WTC11 (cell line): ENCODE measurements at regions not wholly inside any gene's neighbourhood (a gene's known extent, or its start where the extent isn't known, plus 50 kb on each side); places are given as distances from the start of the nearest gene placed in this dataset.

ENCODE experiments used
- ATAC-seq: fragments of 200-7000 bp; cut with Tn5 transposase; 2 replicates; pipeline ENCODE4 v1.10.0; 2021; ENCODE audit warnings: mild to moderate bottlenecking, moderate library complexity
- CTCF ChIA-PET: fragments of 300-600 bp; sonication (Branson Sonifier 250); formaldehyde crosslinking; loops from one replicate; lab custom pipeline; 2021; ENCODE audit warnings: antibody characterized with exemption; lab: Charles Lee
- POLR2A ChIA-PET: fragments of 350-600 bp; sonication (Branson Sonifier 250); formaldehyde crosslinking; loops from one replicate; lab custom pipeline; 2021; ENCODE audit warnings: antibody characterized with exemption; lab: Charles Lee
- DNase-seq: peaks from one replicate; pipeline ENCODE4 v3.0.0; 2021; ENCODE audit warnings: low spot score
- H3K27ac Mint-ChIP-seq: 2 replicates; pipeline ENCODE4 v1.8.0; 2021; ENCODE audit warnings: mixed read lengths
- H3K27me3 Mint-ChIP-seq: 2 replicates; pipeline ENCODE4 v1.8.0; 2021; ENCODE audit warnings: low read depth, mild to moderate bottlenecking, moderate library complexity, mixed read lengths
- H3K36me3 Mint-ChIP-seq: 2 replicates; pipeline ENCODE4 v1.8.0; 2021; ENCODE audit warnings: mixed read lengths
- H3K4me1 Mint-ChIP-seq: 2 replicates; pipeline ENCODE4 v1.8.0; 2022; ENCODE audit warnings: mixed read lengths
- H3K4me3 Mint-ChIP-seq: 2 replicates; pipeline ENCODE4 v1.8.0; 2021; ENCODE audit warnings: mild to moderate bottlenecking, moderate library complexity, mixed read lengths
- H3K9me3 Mint-ChIP-seq: 2 replicates; pipeline ENCODE4 v1.8.0; 2021; ENCODE audit warnings: mixed read lengths
- CREB1 ChIP-seq: sonication (generic); formaldehyde crosslinking; IDR thresholded peaks from 2 replicates; pipeline ENCODE4 v1.8.0; 2023; ENCODE audit warnings: mild to moderate bottlenecking, missing genetic modification reagents
- CREM ChIP-seq: sonication (generic); formaldehyde crosslinking; IDR thresholded peaks from 2 replicates; pipeline ENCODE4 v1.8.1; 2022; ENCODE audit warnings: mild to moderate bottlenecking, missing genetic modification reagents, moderate library complexity
- ELF4 ChIP-seq: sonication (generic); formaldehyde crosslinking; IDR thresholded peaks from 2 replicates; pipeline ENCODE4 v1.8.1; 2022; ENCODE audit warnings: low read depth, mild to moderate bottlenecking, moderate library complexity, missing genetic modification reagents
- FOXP1 ChIP-seq: sonication (generic); formaldehyde crosslinking; IDR thresholded peaks from 2 replicates; pipeline ENCODE4 v1.8.0; 2022; ENCODE audit warnings: missing genetic modification reagents, mild to moderate bottlenecking, moderate library complexity, borderline replicate concordance
- IRF2 ChIP-seq: sonication (generic); formaldehyde crosslinking; IDR thresholded peaks from 2 replicates; pipeline ENCODE4 v1.8.0; 2022; ENCODE audit warnings: low read depth, missing genetic modification reagents, borderline replicate concordance
- MXD4 ChIP-seq: fragments of 250-450 bp; sonication (Bioruptor Pico); IDR thresholded peaks from 2 replicates; pipeline ENCODE4 v1.8.0; 2021; ENCODE audit warnings: mild to moderate bottlenecking, moderate library complexity, borderline replicate concordance
- NFATC4 ChIP-seq: fragments of 250-450 bp; sonication (Bioruptor Pico); IDR thresholded peaks from 2 replicates; pipeline ENCODE4 v1.9.0; 2021; ENCODE audit warnings: mild to moderate bottlenecking
- PRRX2 ChIP-seq: fragments of 250-450 bp; sonication (Bioruptor Pico); IDR thresholded peaks from 2 replicates; pipeline ENCODE4 v1.8.0; 2021; ENCODE audit warnings: mild to moderate bottlenecking
- SMAD3 ChIP-seq: sonication (generic); formaldehyde crosslinking; IDR thresholded peaks from 2 replicates; pipeline ENCODE4 v1.8.0; 2022; ENCODE audit warnings: missing genetic modification reagents, mild to moderate bottlenecking, borderline replicate concordance
- TCF7 ChIP-seq: sonication (generic); formaldehyde crosslinking; IDR thresholded peaks from 2 replicates; pipeline ENCODE4 v1.8.0; 2022; ENCODE audit warnings: mild to moderate bottlenecking, low read depth, missing genetic modification reagents, moderate library complexity
- TEAD4 ChIP-seq: sonication (generic); formaldehyde crosslinking; IDR thresholded peaks from 2 replicates; pipeline ENCODE4 v1.8.0; 2022; ENCODE audit warnings: mild to moderate bottlenecking, missing genetic modification reagents
- TF ChIP-seq, protein P1 (sequence below): sonication (generic); formaldehyde crosslinking; IDR thresholded peaks from 2 replicates; pipeline ENCODE4 v1.8.1; 2022; ENCODE audit warnings: missing genetic modification reagents, borderline replicate concordance
- TF ChIP-seq, protein P2 (sequence below): sonication (generic); formaldehyde crosslinking; IDR thresholded peaks from 2 replicates; pipeline ENCODE4 v1.8.1; 2022; ENCODE audit warnings: low read depth, mild to moderate bottlenecking, moderate library complexity, missing genetic modification reagents, borderline replicate concordance
- TF ChIP-seq, protein P3 (sequence below): fragments of 250-450 bp; sonication (Bioruptor Pico); IDR thresholded peaks from 2 replicates; pipeline ENCODE4 v1.8.0; 2021; ENCODE audit warnings: mild to moderate bottlenecking
- TF ChIP-seq, protein P4 (sequence below): fragments of 250-450 bp; sonication (Bioruptor Pico); conservative IDR thresholded peaks from 2 replicates; pipeline ENCODE4 v1.9.0; 2021; ENCODE audit warnings: mild to moderate bottlenecking
- TF ChIP-seq, protein P5 (sequence below): sonication (generic); formaldehyde crosslinking; IDR thresholded peaks from 2 replicates; pipeline ENCODE4 v1.8.0; 2022; ENCODE audit warnings: mild to moderate bottlenecking, missing genetic modification reagents
- TF ChIP-seq, protein P6 (sequence below): sonication (generic); formaldehyde crosslinking; IDR thresholded peaks from 2 replicates; pipeline ENCODE4 v1.8.1; 2023; ENCODE audit warnings: mild to moderate bottlenecking, missing genetic modification reagents, borderline replicate concordance
- TF ChIP-seq, protein P7 (sequence below): fragments of 250-450 bp; sonication (Bioruptor Pico); IDR thresholded peaks from 2 replicates; pipeline ENCODE4 v1.9.0; 2021; ENCODE audit warnings: mild to moderate bottlenecking, borderline replicate concordance
- TF ChIP-seq, protein P8 (sequence below): fragments of 250-450 bp; sonication (Bioruptor Pico); IDR thresholded peaks from 2 replicates; pipeline ENCODE4 v1.9.0; 2021; ENCODE audit warnings: moderate library complexity, mild to moderate bottlenecking, inconsistent platforms, borderline replicate concordance

DNA sequence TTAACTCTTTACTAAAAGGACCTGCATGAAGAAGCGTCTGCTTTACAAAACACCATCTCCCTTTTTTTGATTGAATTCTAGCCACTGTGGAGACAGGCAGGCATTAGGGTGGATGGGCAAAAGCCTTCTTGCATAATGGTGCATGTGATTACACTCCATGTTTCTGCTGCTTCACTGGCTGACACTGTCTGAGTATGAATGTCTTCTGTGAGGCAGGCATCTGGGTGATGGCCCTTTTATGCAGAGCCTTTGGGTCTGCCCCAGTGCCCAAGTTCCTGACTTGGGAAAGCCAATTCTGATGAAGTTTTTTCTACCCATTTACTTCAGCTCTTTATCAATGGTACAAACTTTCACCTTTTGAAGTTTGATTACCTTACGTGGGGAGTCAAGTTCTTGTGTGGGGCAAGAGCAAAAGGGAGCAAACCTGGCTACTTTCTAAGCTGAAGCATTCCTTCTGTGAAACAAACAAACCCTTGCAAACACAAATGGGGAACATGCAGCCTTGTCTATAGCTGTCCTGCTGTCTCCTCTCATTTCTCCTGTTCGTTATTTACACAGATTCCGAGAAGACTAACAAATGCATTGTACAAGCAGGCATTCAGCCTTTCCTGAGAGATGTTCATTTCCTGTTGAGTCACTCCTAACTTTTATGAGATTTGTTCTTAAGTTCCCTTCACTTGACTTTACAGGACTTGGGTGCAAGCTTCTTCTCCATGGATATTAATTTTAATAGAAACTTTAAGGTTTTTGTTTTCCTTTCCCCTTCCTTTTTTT is 301.9 kb downstream of the TLL1 start (continued):
- TF ChIP-seq, protein P1, sequence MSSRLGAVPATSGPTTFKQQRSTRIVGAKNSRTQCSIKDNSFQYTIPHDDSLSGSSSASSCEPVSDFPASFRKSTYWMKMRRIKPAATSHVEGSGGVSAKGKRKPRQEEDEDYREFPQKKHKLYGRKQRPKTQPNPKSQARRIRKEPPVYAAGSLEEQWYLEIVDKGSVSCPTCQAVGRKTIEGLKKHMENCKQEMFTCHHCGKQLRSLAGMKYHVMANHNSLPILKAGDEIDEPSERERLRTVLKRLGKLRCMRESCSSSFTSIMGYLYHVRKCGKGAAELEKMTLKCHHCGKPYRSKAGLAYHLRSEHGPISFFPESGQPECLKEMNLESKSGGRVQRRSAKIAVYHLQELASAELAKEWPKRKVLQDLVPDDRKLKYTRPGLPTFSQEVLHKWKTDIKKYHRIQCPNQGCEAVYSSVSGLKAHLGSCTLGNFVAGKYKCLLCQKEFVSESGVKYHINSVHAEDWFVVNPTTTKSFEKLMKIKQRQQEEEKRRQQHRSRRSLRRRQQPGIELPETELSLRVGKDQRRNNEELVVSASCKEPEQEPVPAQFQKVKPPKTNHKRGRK (CRISPR knock-in tag): no peak
- TF ChIP-seq NFATC4 (CRISPR knock-in tag) (no peak), SMAD3 (no peak), CREM (CRISPR knock-in tag) (no peak)

DNA sequence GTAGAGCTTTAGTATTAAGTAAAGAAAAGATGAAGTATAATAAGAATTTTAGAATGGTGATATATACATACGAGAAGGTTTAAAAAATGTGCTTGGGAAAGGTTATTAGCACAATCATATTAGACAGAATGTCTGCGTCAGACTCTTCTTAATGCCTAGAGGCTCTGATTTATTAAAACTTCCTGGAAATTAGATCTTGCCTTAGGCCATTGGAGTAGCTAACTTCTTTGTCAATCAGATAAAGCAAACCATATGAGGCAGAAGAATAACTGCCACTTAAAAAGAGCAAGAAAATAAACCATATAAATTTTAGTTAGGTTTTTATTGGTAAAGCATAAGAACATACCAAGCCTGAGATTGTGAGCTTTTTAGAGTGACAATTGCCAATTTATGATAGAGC is 309.1 kb downstream of the TLL1 start:
- Mint-ChIP-seq H3K27me3 (no peaks in the 10 kb centered on the region), H3K27ac (no peak overlapping the region), H3K9me3 (peaks cover 10% of the 10 kb centered on the region), H3K36me3 (no peaks in the 10 kb centered on the region), H3K4me1 (no peaks in the 10 kb centered on the region), H3K4me3 (no peak overlapping the region)
- TF ChIP-seq TEAD4 (CRISPR knock-in tag): no peak
- TF ChIP-seq, protein P2, sequence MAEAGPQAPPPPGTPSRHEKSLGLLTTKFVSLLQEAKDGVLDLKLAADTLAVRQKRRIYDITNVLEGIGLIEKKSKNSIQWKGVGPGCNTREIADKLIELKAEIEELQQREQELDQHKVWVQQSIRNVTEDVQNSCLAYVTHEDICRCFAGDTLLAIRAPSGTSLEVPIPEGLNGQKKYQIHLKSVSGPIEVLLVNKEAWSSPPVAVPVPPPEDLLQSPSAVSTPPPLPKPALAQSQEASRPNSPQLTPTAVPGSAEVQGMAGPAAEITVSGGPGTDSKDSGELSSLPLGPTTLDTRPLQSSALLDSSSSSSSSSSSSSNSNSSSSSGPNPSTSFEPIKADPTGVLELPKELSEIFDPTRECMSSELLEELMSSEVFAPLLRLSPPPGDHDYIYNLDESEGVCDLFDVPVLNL (CRISPR knock-in tag): no peak
- no peak for TF ChIP-seq PRRX2 (CRISPR knock-in tag)
- TF ChIP-seq, protein P3, sequence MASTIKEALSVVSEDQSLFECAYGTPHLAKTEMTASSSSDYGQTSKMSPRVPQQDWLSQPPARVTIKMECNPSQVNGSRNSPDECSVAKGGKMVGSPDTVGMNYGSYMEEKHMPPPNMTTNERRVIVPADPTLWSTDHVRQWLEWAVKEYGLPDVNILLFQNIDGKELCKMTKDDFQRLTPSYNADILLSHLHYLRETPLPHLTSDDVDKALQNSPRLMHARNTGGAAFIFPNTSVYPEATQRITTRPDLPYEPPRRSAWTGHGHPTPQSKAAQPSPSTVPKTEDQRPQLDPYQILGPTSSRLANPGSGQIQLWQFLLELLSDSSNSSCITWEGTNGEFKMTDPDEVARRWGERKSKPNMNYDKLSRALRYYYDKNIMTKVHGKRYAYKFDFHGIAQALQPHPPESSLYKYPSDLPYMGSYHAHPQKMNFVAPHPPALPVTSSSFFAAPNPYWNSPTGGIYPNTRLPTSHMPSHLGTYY (CRISPR knock-in tag): no peak
- TF ChIP-seq FOXP1 (CRISPR knock-in tag): no peak
- no peak for TF ChIP-seq ELF4
- no peak for TF ChIP-seq MXD4 (CRISPR knock-in tag)
- no peak for TF ChIP-seq IRF2 (CRISPR knock-in tag)
- TF ChIP-seq, protein P4, sequence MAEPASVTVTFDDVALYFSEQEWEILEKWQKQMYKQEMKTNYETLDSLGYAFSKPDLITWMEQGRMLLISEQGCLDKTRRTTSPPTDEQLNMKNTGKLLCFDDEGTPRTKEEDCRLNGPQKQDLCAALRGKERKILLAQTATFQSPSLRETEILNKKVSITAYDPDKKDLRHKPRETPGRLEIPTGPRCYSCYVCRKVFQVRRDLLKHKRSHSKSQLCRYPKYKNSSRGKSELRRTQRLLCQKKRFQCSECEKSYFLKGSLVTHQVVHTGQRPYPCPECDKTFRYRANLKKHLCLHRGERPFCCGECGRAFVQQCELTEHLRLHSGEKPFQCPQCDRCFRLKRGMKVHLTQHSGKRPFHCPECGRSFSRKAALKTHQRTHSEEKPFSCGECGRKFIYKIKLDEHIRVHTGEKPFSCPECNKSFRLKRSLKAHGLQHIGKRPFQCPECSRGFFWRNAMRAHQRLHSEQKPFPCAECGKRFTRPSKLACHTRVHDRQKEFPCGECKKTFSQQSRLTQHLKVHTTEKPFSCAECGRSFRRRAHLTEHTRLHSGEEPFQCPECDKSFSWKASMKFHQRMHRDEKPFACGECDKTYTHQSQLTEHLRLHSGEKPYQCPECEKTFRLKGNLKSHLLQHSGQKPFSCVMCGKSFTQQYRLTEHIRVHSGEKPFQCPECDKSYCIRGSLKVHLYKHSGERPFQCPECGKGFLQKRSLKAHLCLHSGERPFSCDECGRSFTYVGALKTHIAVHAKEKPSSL (CRISPR knock-in tag): no peak
- TF ChIP-seq, protein P5, sequence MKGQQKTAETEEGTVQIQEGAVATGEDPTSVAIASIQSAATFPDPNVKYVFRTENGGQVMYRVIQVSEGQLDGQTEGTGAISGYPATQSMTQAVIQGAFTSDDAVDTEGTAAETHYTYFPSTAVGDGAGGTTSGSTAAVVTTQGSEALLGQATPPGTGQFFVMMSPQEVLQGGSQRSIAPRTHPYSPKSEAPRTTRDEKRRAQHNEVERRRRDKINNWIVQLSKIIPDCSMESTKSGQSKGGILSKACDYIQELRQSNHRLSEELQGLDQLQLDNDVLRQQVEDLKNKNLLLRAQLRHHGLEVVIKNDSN (CRISPR knock-in tag): no peak
- TF ChIP-seq, protein P6, sequence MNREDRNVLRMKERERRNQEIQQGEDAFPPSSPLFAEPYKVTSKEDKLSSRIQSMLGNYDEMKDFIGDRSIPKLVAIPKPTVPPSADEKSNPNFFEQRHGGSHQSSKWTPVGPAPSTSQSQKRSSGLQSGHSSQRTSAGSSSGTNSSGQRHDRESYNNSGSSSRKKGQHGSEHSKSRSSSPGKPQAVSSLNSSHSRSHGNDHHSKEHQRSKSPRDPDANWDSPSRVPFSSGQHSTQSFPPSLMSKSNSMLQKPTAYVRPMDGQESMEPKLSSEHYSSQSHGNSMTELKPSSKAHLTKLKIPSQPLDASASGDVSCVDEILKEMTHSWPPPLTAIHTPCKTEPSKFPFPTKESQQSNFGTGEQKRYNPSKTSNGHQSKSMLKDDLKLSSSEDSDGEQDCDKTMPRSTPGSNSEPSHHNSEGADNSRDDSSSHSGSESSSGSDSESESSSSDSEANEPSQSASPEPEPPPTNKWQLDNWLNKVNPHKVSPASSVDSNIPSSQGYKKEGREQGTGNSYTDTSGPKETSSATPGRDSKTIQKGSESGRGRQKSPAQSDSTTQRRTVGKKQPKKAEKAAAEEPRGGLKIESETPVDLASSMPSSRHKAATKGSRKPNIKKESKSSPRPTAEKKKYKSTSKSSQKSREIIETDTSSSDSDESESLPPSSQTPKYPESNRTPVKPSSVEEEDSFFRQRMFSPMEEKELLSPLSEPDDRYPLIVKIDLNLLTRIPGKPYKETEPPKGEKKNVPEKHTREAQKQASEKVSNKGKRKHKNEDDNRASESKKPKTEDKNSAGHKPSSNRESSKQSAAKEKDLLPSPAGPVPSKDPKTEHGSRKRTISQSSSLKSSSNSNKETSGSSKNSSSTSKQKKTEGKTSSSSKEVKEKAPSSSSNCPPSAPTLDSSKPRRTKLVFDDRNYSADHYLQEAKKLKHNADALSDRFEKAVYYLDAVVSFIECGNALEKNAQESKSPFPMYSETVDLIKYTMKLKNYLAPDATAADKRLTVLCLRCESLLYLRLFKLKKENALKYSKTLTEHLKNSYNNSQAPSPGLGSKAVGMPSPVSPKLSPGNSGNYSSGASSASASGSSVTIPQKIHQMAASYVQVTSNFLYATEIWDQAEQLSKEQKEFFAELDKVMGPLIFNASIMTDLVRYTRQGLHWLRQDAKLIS: no peak
- TF ChIP-seq TCF7: no peak
- TF ChIP-seq CREB1 (CRISPR knock-in tag): no peak
- TF ChIP-seq, protein P7, sequence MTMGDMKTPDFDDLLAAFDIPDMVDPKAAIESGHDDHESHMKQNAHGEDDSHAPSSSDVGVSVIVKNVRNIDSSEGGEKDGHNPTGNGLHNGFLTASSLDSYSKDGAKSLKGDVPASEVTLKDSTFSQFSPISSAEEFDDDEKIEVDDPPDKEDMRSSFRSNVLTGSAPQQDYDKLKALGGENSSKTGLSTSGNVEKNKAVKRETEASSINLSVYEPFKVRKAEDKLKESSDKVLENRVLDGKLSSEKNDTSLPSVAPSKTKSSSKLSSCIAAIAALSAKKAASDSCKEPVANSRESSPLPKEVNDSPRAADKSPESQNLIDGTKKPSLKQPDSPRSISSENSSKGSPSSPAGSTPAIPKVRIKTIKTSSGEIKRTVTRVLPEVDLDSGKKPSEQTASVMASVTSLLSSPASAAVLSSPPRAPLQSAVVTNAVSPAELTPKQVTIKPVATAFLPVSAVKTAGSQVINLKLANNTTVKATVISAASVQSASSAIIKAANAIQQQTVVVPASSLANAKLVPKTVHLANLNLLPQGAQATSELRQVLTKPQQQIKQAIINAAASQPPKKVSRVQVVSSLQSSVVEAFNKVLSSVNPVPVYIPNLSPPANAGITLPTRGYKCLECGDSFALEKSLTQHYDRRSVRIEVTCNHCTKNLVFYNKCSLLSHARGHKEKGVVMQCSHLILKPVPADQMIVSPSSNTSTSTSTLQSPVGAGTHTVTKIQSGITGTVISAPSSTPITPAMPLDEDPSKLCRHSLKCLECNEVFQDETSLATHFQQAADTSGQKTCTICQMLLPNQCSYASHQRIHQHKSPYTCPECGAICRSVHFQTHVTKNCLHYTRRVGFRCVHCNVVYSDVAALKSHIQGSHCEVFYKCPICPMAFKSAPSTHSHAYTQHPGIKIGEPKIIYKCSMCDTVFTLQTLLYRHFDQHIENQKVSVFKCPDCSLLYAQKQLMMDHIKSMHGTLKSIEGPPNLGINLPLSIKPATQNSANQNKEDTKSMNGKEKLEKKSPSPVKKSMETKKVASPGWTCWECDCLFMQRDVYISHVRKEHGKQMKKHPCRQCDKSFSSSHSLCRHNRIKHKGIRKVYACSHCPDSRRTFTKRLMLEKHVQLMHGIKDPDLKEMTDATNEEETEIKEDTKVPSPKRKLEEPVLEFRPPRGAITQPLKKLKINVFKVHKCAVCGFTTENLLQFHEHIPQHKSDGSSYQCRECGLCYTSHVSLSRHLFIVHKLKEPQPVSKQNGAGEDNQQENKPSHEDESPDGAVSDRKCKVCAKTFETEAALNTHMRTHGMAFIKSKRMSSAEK (CRISPR knock-in tag): no peak
- TF ChIP-seq, protein P8, sequence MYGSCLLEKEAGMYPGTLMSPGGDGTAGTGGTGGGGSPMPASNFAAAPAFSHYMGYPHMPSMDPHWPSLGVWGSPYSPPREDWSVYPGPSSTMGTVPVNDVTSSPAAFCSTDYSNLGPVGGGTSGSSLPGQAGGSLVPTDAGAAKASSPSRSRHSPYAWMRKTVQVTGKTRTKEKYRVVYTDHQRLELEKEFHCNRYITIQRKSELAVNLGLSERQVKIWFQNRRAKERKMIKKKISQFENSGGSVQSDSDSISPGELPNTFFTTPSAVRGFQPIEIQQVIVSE (CRISPR knock-in tag): no peak
- ChIA-PET POLR2A (interaction anchor here (0.6 kb wide), 1 partner anchor 990 kb away, joined by 3 read pairs; no protein-coding TSS in a partner anchor), CTCF (interaction anchor here (1.2 kb wide), 1 partner anchor 13 kb away, joined by 5 read pairs; no protein-coding TSS in a partner anchor)
- no peak for DNase-seq
- ATAC-seq: no peak
